HCEC 1CT (cell line): ENCODE measurements at regions not wholly inside any gene's neighbourhood (a gene's known extent, or its start where the extent isn't known, plus 50 kb on each side); places are given as distances from the start of the nearest gene placed in this dataset.
A peak's percentile ranks its signal among the peaks of the same experiment; 100 is the strongest.
"Not testable (repeated sequence)": the region's sequence is repeated elsewhere in the genome, so short reads cannot be mapped to it uniquely, and the experiment has no call there.

Experiments
- DNase-seq: peaks from one replicate; pipeline ENCODE4 v3.0.0-alpha.2; 2017

GRCh38 chr1:244758708-244759107 is 76.8 kb upstream of the COX20 start:
- no peak for DNase-seq

DNA sequence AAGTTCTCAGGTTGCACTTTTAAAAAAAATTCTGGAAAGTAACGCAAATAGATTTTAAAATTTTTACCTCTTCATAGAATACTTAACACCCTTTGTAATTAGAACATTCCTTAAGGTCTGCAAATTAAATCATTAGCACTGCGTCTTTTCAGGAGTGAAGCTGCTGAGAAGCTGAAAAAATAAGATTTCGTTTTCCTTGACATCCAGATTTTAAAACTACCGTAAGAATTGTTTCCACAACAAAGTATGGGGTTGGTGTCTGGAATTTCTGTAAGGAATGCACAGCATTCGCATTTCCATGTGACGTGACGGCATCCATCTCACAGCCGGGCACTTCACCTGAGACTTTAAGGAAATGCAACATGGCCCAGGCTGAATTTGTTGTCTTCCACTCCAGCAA is 76.3 kb upstream of the COX20 start:
- no peak for DNase-seq

DNA sequence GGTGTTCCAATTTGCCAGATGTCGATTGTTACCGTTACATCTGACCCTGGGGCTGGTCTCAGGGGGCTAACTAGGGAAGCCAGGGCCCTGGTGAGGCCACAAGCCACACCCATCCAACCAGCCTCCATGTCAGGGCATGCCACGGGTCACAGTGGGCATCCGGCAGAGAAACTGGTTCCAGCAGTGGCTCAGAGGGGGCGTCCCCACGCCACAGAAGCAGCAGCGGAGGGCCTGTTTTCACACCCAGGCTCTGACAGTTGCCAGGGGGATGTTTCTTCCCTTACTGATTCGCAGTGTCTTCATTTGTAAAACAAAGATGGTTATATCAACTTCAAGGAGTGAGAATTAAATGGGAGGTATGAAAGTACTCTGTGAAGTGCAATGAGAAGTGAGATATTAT is 75.0 kb upstream of the COX20 start:
- no peak for DNase-seq

DNA sequence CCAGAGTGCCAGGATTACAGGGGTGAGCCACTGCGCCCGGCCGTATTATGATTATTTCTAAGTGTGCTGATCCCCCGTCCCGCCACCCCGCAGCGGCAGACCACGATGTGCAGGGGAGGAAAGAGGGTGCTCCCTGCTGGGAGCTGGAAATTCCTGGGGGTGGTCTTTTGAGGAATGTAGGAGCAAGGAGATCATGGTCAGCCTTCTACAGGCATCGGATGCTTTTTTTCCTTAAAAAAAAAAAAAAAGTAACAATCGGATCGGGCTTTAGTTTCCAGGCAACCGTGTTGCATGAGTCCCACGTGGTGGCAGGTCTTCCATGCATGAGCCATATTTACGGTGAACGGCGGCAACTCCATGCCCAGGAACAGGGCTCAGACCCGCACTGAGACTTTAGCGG is 74.2 kb upstream of the COX20 start:
- no peak for DNase-seq

- DNase-seq, result no peak
Measured at GRCh38 chr1:244762629-244763028, 72.8 kb upstream of the COX20 start.

GRCh38 chr1:244768186-244768585 is 67.3 kb upstream of the COX20 start:
- DNase-seq, result no peak

DNA sequence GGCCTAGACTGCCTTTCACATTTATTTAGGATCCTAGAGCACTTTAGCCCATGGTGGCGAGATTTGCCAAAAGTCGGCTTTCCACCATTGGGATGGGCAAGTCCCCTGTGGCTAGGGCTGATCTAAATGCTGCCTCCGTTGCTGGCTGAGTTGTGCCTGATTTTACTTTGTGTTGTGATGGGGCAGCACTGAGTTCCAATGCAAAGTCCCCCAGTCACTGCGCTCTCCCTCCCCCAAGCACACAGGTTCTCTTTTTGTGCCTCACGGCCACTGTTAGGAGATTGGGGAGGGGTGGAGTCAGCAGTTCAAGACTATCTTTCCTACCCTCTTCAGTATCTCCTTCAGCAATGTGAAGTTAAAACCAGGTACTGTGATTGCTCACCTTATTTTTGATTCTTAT is 66.7 kb upstream of the COX20 start:
- DNase-seq, result no peak

DNA sequence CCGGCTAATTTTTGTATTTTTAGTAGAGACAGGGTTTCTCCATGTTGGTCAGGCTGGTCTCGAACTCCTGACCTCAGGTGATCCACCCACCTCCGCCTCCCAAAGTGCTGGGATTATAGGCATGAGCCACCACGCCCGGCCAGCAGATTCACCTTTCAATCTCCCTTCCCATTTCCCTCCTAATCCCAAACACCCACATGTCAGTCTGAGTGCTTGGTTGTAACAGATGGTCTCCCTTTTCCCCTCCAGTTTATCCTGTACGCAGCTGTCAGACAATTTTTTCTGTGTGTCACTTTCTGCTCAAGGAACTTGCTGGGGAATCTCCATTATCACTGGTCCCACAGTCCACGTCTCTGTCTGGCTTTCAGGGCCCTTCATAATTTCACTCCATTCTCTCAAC is 64.9 kb upstream of the COX20 start:
- DNase-seq, result not testable (repeated sequence)

- no peak for DNase-seq
Measured at GRCh38 chr1:244773513-244773912, 61.9 kb upstream of the COX20 start.

GRCh38 chr1:244776783-244777182 is 58.7 kb upstream of the COX20 start:
- not testable (repeated sequence) for DNase-seq

GRCh38 chr1:244778344-244778743 is 57.1 kb upstream of the COX20 start:
- DNase-seq, result peak; percentile 91

DNA sequence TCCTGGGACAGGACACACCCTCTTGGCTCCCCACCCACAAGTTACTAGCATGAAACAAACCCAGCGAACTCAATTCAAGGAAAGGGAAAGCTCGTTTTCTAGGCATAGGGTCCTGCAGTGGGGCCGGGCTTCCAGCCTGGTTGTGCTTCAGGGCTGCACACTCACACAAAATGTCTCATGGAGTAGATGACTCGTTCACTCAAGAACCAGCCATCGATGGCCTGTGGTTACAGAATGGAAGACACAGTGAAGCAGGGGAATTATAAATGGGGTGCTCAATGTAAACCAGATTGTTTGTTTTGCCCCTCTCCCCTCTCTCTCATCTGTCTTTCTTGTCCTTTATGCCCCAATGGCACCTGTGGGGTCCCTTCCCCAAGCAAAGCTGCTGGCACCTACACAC is 56.0 kb upstream of the COX20 start:
- DNase-seq, result no peak

- no peak for DNase-seq
Measured at GRCh38 chr1:244780311-244780710, 55.1 kb upstream of the COX20 start.

DNA sequence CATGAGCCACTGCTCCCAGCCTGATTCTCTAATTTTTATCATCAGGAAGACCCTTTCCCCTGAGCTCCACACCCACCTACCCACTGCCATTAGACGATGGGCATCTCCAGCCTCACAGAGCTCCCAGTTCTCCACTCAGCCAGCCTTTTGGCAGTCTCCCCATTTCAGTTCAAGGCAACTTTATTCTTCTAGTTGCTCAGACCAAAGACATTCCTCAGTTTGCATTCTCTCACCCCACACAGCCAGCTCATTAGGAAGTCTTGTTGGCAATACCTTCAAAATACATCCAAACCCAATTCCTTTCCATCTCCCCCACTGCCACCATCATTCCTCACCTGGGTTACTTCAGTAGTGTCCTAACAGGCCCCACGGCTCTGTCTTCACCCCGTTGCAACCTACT is 53.4 kb upstream of the COX20 start:
- DNase-seq, result no peak

- no peak for DNase-seq
Measured at GRCh38 chr1:244783138-244783537, 52.3 kb upstream of the COX20 start.
